ENCODE measurements at regions not wholly inside any gene's neighbourhood (a gene's known extent, or its start where the extent isn't known, plus 50 kb on each side); places are given as distances from the start of the nearest gene placed in this dataset.

DNA sequence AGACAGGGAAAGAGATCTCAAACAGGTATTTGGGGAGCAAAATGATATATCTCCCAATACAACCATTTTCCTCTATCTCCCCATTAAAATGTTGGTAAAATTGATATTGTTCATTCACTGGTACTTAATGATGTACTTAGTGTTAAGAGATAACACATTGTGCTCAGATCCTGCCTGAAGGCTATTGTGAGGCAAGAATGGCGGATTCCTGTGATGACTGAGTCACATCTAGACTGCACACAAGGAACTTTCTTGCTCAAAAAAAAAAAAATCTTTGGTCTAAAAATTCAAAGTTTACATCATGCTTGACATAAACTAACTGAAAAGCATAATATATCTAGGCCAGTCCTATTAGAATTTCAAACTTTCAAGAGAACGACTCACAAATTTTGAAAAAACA, 171.1 kb upstream of the TTC14 start:
- TF ChIP-seq ZBTB7A (IDR thresholded peaks at IDR 0.05; ENCODE audit: low read depth) (no peak), CREB1 (IDR thresholded peaks at IDR 0.05; ENCODE audit: low read depth) (no peak), YY1 (IDR thresholded peaks at IDR 0.05; ENCODE audit: low read depth) (no peak)

DNA sequence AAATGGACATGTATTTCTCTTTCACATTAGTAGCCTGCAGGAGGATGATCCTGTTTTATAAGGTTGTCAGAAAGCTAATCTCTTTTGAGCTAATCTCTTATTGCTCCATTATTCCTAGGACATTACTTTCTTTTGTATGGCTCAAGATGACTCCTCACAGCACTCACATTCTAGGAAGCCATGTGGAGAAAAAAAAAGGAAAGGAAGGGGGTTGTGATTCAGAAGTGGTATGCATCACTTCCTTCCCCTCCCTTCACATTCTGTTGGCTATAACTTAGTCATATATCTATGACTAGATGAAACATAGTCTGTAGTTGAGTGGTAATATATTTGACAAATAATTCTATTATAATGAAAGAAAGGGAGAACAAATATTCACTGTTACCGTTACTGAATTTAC, 168.8 kb upstream of the TTC14 start:
- TF ChIP-seq TEAD4 (IDR thresholded peaks at IDR 0.05) = no peak
- no peak for TF ChIP-seq FOXM1 (IDR thresholded peaks at IDR 0.05; ENCODE audit: borderline replicate concordance, low read depth)
- TF ChIP-seq, protein P1, sequence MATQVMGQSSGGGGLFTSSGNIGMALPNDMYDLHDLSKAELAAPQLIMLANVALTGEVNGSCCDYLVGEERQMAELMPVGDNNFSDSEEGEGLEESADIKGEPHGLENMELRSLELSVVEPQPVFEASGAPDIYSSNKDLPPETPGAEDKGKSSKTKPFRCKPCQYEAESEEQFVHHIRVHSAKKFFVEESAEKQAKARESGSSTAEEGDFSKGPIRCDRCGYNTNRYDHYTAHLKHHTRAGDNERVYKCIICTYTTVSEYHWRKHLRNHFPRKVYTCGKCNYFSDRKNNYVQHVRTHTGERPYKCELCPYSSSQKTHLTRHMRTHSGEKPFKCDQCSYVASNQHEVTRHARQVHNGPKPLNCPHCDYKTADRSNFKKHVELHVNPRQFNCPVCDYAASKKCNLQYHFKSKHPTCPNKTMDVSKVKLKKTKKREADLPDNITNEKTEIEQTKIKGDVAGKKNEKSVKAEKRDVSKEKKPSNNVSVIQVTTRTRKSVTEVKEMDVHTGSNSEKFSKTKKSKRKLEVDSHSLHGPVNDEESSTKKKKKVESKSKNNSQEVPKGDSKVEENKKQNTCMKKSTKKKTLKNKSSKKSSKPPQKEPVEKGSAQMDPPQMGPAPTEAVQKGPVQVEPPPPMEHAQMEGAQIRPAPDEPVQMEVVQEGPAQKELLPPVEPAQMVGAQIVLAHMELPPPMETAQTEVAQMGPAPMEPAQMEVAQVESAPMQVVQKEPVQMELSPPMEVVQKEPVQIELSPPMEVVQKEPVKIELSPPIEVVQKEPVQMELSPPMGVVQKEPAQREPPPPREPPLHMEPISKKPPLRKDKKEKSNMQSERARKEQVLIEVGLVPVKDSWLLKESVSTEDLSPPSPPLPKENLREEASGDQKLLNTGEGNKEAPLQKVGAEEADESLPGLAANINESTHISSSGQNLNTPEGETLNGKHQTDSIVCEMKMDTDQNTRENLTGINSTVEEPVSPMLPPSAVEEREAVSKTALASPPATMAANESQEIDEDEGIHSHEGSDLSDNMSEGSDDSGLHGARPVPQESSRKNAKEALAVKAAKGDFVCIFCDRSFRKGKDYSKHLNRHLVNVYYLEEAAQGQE (IDR thresholded peaks at IDR 0.05; ENCODE audit: low read depth) = no peak
- no peak for TF ChIP-seq TAF1 (IDR thresholded peaks at IDR 0.05; ENCODE audit: low read depth)
- TF ChIP-seq YY1 (IDR thresholded peaks at IDR 0.05; ENCODE audit: low read depth) = no peak
- TF ChIP-seq, protein P2, sequence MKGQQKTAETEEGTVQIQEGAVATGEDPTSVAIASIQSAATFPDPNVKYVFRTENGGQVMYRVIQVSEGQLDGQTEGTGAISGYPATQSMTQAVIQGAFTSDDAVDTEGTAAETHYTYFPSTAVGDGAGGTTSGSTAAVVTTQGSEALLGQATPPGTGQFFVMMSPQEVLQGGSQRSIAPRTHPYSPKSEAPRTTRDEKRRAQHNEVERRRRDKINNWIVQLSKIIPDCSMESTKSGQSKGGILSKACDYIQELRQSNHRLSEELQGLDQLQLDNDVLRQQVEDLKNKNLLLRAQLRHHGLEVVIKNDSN (IDR thresholded peaks at IDR 0.05) = no peak
- TF ChIP-seq, protein P3, sequence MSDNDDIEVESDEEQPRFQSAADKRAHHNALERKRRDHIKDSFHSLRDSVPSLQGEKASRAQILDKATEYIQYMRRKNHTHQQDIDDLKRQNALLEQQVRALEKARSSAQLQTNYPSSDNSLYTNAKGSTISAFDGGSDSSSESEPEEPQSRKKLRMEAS (IDR thresholded peaks at IDR 0.05) = no peak
- TF ChIP-seq EGR1 (IDR thresholded peaks at IDR 0.05) = no peak
- TF ChIP-seq TCF12 (IDR thresholded peaks at IDR 0.05; ENCODE audit: low read depth) = no peak
- no peak for TF ChIP-seq RAD21 (IDR thresholded peaks at IDR 0.05; ENCODE audit: low read depth)

DNA sequence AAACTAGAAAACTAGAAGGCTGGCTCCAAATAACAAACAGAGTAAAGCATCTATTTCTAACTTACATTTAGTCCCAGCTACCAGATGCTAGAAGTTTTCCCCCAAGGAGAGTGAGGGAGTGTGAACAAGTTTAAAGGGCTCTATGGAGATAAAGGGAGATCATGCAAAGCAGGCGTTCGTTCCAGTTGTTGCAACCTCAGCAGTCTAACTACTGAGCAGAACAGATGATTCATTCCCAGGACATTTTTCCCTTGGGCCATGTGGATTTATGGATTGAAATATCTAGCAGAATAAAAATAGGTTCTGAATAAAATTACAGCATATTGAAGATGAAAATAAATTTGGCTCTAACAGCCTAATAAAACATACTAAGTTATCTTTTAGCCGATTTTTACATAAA, 154.8 kb upstream of the TTC14 start:
- TF ChIP-seq CEBPB (IDR thresholded peaks at IDR 0.05) (no peak), RAD21 (IDR thresholded peaks at IDR 0.05; ENCODE audit: low read depth) (no peak), CREB1 (IDR thresholded peaks at IDR 0.05; ENCODE audit: low read depth) (no peak), EP300 (IDR thresholded peaks at IDR 0.05; ENCODE audit: borderline replicate concordance) (no peak), NFIC (IDR thresholded peaks at IDR 0.05) (no peak), YY1 (IDR thresholded peaks at IDR 0.05; ENCODE audit: low read depth) (no peak), TAF1 (IDR thresholded peaks at IDR 0.05; ENCODE audit: low read depth) (no peak), TEAD4 (IDR thresholded peaks at IDR 0.05) (no peak), FOXM1 (IDR thresholded peaks at IDR 0.05; ENCODE audit: borderline replicate concordance, low read depth) (no peak), ZBTB7A (IDR thresholded peaks at IDR 0.05; ENCODE audit: low read depth) (no peak), EGR1 (IDR thresholded peaks at IDR 0.05) (no peak), TCF12 (IDR thresholded peaks at IDR 0.05; ENCODE audit: low read depth) (no peak)
- TF ChIP-seq, protein P2 (IDR thresholded peaks at IDR 0.05) = no peak
- TF ChIP-seq, protein P3 (IDR thresholded peaks at IDR 0.05) = no peak
- TF ChIP-seq, protein P1 (IDR thresholded peaks at IDR 0.05; ENCODE audit: low read depth) = no peak

DNA sequence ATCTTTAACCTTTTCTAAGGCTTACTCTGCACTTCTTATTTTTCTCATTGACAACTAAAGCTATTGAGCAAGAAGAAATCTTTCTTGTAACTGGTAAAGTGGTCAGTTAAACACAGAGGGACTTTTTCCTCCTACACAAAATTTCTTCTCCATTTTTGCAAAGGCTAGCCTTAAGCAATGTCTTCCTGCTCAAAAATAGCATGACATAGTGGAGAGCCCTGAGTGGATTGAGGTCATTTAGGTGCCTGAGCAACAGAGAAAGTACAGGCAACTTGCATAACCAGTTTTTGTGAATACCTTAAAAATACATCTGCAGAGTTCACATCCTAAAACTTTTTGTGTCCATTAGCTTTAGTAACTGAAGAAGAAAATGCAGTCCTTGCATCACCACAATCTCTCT, 144.7 kb upstream of the TTC14 start:
- TF ChIP-seq TCF12 (IDR thresholded peaks at IDR 0.05; ENCODE audit: low read depth) (no peak), CEBPB (IDR thresholded peaks at IDR 0.05) (no peak), CREB1 (IDR thresholded peaks at IDR 0.05; ENCODE audit: low read depth) (no peak)

DNA sequence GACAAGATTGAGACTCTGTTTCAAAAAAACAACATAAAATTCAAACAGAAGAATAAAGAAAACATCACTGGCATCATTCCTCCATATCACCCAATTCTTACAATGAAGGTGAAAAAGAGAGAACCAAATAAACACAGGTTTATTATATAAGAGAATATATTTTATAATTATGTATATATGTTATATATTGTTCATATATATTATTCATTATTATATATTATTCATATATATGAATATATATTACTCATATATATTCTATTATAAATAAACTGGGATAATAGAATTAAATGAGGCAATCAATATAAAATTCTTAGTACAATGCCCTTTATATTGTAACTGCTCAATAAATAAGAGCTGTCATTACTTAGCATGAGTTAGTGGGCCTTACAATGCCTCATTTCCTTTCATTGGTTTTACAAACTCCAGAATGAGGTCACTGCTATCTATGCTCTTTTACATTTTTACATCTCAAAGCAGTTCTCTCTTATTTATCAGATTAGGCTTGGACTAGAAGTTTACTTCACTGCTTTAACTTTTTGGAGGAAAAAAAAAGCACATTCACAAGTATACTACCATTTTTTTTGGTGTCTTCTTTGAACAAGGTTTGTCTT, 135.5 kb upstream of the TTC14 start:
- TF ChIP-seq RAD21 (IDR thresholded peaks at IDR 0.05; ENCODE audit: low read depth) = no peak
- TF ChIP-seq ZBTB7A (IDR thresholded peaks at IDR 0.05; ENCODE audit: low read depth) = no peak
- no peak for TF ChIP-seq NFIC (IDR thresholded peaks at IDR 0.05)
- TF ChIP-seq, protein P1 (IDR thresholded peaks at IDR 0.05; ENCODE audit: low read depth) = no peak
- no peak for TF ChIP-seq YY1 (IDR thresholded peaks at IDR 0.05; ENCODE audit: low read depth)

Measured in Ishikawa (cell line).